ENCODE measurements at regions not wholly inside any gene's neighbourhood (a gene's known extent, or its start where the extent isn't known, plus 50 kb on each side); places are given as distances from the start of the nearest gene placed in this dataset.

DNA sequence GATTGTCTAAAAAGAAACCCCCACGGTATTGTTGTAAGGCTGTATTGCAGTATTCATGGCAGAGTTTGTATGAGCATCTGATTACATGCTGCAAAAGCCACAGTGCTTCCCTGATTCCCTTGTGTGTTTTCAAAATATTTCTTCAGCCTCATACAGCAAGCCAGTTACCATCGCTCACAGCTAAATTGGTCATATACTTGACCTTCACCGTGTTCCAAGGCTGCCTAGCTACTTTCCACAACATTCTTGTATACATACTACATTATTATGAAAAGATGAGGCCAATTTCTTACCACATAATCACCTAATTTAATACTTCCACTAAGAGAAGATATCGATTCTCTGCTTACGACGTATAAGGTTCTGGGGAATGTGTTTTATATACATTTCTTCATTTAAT is 576.3 kb upstream of the CNTNAP5 start:
- TF ChIP-seq REST (IDR thresholded peaks at IDR 0.05; ENCODE audit: insufficient read depth in 1 of 2, low read depth in 2 of 2, low read length in 2 of 2) (no peak), TAF1 (IDR thresholded peaks at IDR 0.05; ENCODE audit: borderline replicate concordance, insufficient read depth, low read length) (no peak), SIN3A (IDR thresholded peaks at IDR 0.05; ENCODE audit: borderline replicate concordance, insufficient read depth, low read length) (no peak), POLR2AphosphoS5 (IDR thresholded peaks at IDR 0.05; ENCODE audit: low read depth, low read length) (no peak), FOXP2 (optimal IDR thresholded peaks at IDR 0.05; ENCODE audit: borderline replicate concordance, extremely low read depth, extremely low read length, insufficient read depth) (no peak)

GRCh38 chr2:123451542-123451941 is 573.5 kb upstream of the CNTNAP5 start:
- TF ChIP-seq SIN3A (IDR thresholded peaks at IDR 0.05; ENCODE audit: borderline replicate concordance, insufficient read depth, low read length), result no peak
- no peak for TF ChIP-seq POLR2AphosphoS5 (IDR thresholded peaks at IDR 0.05; ENCODE audit: low read depth, low read length)
- no peak for TF ChIP-seq TAF1 (IDR thresholded peaks at IDR 0.05; ENCODE audit: borderline replicate concordance, insufficient read depth, low read length)
- TF ChIP-seq FOXP2 (optimal IDR thresholded peaks at IDR 0.05; ENCODE audit: borderline replicate concordance, extremely low read depth, extremely low read length, insufficient read depth), result no peak

GRCh38 chr2:123453046-123453700 is 571.9 kb upstream of the CNTNAP5 start:
- TF ChIP-seq POLR2AphosphoS5 (IDR thresholded peaks at IDR 0.05; ENCODE audit: low read depth, low read length) (no peak), TAF1 (IDR thresholded peaks at IDR 0.05; ENCODE audit: borderline replicate concordance, insufficient read depth, low read length) (no peak), SIN3A (IDR thresholded peaks at IDR 0.05; ENCODE audit: borderline replicate concordance, insufficient read depth, low read length) (no peak), REST (IDR thresholded peaks at IDR 0.05; ENCODE audit: insufficient read depth in 1 of 2, low read depth in 2 of 2, low read length in 2 of 2) (no peak), FOXP2 (optimal IDR thresholded peaks at IDR 0.05; ENCODE audit: borderline replicate concordance, extremely low read depth, extremely low read length, insufficient read depth) (no peak)

GRCh38 chr2:123453772-123454171 is 571.3 kb upstream of the CNTNAP5 start:
- TF ChIP-seq POLR2AphosphoS5 (IDR thresholded peaks at IDR 0.05; ENCODE audit: low read depth, low read length), result no peak
- no peak for TF ChIP-seq FOXP2 (optimal IDR thresholded peaks at IDR 0.05; ENCODE audit: borderline replicate concordance, extremely low read depth, extremely low read length, insufficient read depth)
- no peak for TF ChIP-seq SIN3A (IDR thresholded peaks at IDR 0.05; ENCODE audit: borderline replicate concordance, insufficient read depth, low read length)
- TF ChIP-seq TAF1 (IDR thresholded peaks at IDR 0.05; ENCODE audit: borderline replicate concordance, insufficient read depth, low read length), result no peak
- TF ChIP-seq REST (IDR thresholded peaks at IDR 0.05; ENCODE audit: insufficient read depth in 1 of 2, low read depth in 2 of 2, low read length in 2 of 2), result no peak

DNA sequence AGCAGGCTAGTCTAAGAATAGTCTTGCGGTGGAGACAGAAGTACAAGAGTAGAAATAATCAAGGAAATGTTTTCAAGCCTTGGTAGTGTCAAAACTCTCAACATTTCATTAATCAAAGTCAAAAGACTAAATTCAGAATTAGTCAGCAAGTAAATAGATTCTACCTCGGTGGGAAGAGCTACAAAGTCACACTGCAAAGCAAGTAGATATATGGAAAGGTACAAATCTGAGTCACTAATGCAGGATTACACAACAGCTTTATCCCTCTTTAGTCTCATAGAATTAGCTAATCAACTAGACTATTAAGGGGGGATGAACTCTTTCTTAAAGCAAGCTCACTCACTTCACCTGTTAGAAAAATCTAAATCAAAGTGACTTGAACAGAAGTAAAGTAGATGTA is 568.7 kb upstream of the CNTNAP5 start:
- TF ChIP-seq TAF1 (IDR thresholded peaks at IDR 0.05; ENCODE audit: borderline replicate concordance, insufficient read depth, low read length) (no peak), FOXP2 (optimal IDR thresholded peaks at IDR 0.05; ENCODE audit: borderline replicate concordance, extremely low read depth, extremely low read length, insufficient read depth) (no peak), POLR2AphosphoS5 (IDR thresholded peaks at IDR 0.05; ENCODE audit: low read depth, low read length) (no peak), REST (IDR thresholded peaks at IDR 0.05; ENCODE audit: insufficient read depth in 1 of 2, low read depth in 2 of 2, low read length in 2 of 2) (no peak), SIN3A (IDR thresholded peaks at IDR 0.05; ENCODE audit: borderline replicate concordance, insufficient read depth, low read length) (no peak)
